ENCODE measurements at regions not wholly inside any gene's neighbourhood (a gene's known extent, or its start where the extent isn't known, plus 50 kb on each side); places are given as distances from the start of the nearest gene placed in this dataset.

GRCh38 chr15:95701410-95701809 lies 629.1 kb upstream of the NR2F2 start:
- DNase-seq (ENCODE audit: low read depth) = no peak

GRCh38 chr15:95709959-95710695 lies 620.4 kb upstream of the NR2F2 start:
- DNase-seq (ENCODE audit: low read depth) = no peak

DNA sequence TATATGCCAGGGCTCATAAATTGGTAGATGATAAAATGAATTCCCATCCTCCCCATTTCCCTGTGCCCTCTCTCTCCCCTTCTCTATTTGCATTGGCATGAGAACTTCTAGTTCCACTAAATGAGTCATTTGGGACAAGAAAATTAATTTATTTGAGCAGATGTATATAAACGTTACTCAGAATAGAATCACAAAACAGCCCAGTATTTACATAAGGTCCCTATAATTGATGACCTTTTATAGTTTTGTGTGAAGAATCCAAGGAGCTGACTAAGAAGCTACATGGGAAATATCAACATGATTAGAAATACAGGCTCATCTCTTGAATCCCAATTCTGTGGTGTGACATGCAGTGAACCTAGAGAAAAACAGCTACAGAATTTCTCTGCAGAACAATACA lies 617.7 kb upstream of the NR2F2 start:
- DNase-seq (ENCODE audit: low read depth) = no peak

- no peak for DNase-seq (ENCODE audit: low read depth)
These were observed 617.2 kb upstream of the NR2F2 start for GRCh38 chr15:95713324-95713723.

GRCh38 chr15:95715116-95715903 lies 615.2 kb upstream of the NR2F2 start:
- DNase-seq (ENCODE audit: low read depth) = no peak

DNA sequence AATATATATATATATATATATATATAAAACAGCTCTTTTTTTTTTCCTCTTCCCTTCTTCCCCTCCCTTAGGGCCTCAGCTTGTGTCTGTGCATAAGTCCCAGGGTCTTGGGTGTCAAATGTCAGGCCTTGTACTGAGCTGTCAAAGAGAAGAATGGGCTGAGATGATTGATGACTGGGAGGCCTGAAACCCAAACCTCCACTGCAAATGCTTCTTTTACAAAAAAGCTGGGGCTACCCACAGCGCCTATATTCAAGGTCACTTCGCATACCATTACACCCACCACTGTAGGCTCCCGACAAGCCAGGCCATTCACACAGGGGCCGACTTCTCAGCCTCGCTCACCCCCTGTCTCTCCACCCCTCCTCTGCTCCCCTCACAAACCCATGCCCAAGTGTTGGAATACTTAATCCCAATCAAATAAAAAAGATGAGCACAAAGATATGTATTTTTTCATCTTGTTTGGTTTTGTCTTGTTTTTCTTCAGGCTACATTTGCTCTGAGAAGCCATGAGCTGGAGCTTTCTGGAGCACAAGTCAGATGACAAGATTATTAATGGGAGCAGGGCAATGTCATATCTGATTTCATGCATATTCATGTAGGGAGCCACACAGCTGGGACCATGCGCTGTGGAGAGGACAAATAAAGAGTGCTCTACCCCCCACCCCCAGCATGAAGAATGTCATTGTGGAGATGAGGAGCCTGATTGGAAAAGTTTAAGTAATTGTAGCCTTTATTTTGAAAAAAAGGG lies 614.4 kb upstream of the NR2F2 start:
- DNase-seq (ENCODE audit: low read depth) = no peak

DNA sequence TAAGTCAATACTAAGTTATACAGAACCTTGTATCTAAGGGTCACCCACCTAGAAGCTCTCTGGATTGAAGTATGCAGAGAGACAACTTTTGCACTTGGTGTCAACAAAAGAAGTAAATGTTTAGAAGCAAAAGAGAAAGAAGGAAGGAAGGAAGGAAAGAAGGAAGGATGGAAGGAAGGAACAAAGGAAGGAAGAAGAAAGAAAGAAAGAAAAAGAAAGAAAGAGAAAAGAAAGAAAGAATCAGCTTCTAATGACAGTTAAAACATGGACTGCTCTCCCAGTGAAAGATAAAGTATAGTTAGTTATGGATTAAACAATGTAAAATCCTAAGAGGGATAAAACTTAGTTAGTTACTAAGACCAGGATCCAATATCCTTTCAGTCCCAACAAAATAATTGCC lies 613.8 kb upstream of the NR2F2 start:
- no peak for DNase-seq (ENCODE audit: low read depth)

DNA sequence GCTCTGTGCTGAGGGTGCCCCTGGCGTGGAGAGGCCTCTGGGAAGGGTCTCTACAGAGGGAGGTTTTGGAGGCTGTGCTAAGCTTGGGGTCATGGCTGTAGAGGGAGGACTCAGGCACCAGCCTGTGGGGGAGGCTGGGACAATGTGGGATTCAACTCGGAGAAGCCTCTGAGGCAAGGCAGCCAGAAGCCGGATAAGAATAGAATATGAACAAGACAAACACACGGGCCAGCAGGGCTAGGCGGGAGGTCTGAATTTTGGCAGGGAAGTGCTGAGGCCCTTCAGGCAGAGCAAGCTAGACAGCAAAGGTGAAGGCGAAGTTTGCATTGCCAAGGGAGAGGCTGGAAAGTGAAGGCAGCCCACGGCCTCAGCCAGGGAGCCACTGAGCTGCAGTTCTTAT lies 612.1 kb upstream of the NR2F2 start:
- no peak for DNase-seq (ENCODE audit: low read depth)

GRCh38 chr15:95724908-95725633 lies 605.4 kb upstream of the NR2F2 start:
- no peak for DNase-seq (ENCODE audit: low read depth)

GRCh38 chr15:95726891-95727290 lies 603.6 kb upstream of the NR2F2 start:
- DNase-seq (ENCODE audit: low read depth) = no peak

GRCh38 chr15:95733931-95734330 lies 596.6 kb upstream of the NR2F2 start:
- DNase-seq (ENCODE audit: low read depth) = no peak

DNA sequence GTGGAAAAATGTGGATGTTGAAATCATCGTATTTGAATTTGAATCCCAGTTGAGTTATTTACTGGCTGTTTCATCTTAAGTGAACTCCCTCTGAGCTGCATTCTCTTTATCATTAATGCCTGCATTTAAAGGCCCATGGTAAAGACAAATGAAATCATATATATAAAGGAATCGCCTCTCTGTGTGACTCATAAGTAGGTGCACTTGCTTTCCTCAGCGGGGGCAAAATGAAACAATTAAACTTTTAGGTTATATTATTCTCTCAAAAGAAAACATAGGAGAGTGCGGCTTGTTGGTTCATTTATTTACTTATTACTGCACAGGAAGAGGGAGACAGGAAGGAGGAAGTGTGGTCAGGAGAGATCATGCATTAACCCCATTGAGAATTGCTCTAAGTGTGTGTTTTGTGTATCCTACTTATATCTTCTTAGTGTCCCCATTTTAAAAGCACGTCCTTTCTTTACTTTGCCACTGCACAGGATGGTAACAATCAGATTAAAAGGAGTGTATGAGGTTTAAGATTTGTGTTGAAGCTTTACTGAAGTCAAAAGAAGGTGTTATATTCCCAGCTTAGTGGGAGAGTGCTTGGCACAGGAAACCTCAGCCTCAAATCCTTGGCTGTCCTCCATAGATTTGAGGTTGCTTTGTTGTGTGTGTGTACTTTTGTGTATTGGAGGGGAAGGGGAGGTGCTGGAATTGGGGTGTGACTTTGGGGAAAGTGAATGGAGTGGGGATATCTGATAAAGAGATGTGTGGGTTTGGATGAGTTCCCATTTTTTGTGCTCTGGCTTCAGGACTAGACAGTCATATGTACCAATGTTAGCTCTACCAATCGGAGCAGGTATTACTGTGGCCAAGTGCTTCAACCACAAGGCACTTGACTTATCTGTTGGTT lies 595.8 kb upstream of the NR2F2 start:
- no peak for DNase-seq (ENCODE audit: low read depth)

GRCh38 chr15:95737060-95737459 lies 593.4 kb upstream of the NR2F2 start:
- DNase-seq (ENCODE audit: low read depth) = no peak

DNA sequence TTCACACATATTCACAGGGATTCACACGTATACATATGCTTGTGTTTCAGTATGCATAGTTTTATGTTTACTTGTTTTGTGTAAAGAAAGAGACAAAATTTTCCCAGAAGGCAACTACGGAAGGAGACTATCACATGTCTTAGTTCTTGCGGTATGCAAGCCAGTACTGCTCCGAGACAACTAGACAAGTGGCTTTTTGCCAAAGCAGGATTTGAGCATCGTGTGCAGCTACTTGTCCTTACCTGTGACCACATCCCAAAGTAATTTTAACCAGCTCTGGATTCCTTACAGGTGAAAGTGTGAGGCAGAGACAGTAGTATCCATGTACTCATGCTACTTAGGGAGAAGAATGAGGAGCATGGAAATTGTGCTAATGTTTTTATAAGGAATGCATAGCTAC lies 591.4 kb upstream of the NR2F2 start:
- no peak for DNase-seq (ENCODE audit: low read depth)

DNA sequence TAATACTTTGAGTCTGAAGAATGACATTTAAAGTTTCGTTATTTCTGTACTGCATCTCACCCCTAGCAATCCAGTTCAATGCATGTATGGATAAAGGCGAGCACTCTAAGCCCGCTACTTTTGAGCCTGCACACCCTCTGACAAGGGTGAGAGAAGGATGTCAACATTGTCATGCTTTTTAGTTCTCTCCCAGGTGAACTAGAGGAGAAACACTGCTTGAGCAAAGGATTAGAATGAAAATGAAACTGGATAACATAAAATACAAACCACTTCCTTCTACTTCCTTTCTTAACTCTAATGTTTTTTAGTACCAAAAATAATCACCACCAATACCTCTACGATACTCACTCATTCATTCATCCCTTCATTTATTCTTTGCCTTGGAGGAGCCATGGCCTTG lies 588.7 kb upstream of the NR2F2 start:
- DNase-seq (ENCODE audit: low read depth) = no peak

- no peak for DNase-seq (ENCODE audit: low read depth)
These were observed 588.2 kb upstream of the NR2F2 start for GRCh38 chr15:95742256-95742655.

GRCh38 chr15:95742836-95743235 lies 587.7 kb upstream of the NR2F2 start:
- DNase-seq (ENCODE audit: low read depth) = no peak

- DNase-seq (ENCODE audit: low read depth) = no peak
These were observed 573.3 kb upstream of the NR2F2 start for GRCh38 chr15:95757171-95757570.

DNA sequence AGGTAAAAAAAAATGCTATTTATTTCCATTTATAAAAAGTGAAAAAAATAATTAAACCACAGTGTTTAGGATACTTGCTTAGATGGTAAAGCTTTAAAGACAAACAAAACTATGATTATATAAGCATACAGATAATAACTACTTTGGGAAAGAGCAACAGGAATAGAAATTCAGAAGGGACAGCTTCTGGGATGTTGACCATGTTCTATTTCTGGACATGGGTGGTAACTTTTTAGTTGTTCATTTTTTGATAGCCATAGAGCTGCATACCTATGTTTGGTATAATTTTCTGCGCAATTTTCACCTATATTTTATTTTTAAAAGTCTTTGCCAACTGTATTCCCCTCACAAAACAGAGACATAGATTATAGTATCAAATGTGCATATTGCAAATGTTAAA lies 572.0 kb upstream of the NR2F2 start:
- DNase-seq (ENCODE audit: low read depth) = no peak

GRCh38 chr15:95758851-95759250 lies 571.6 kb upstream of the NR2F2 start:
- DNase-seq (ENCODE audit: low read depth) = no peak

DNA sequence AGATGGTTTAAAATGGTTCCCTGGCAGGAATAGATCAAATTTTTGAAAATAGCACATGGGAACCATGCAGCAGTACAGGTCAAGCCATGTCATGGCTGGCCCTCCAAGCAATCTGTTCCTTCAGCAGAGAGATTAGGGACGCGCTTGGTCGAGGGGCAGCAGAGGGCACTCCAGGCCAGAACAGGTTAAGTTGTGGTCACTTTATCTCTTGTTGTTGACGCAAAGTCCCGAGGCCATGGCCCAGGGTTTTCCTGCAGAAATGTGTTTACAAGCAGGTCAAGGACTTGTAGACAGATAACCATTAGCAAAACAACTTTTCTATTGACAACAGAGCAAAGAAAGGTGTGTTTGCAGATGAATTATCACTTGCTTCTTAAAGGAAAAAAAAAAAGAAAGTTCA lies 570.0 kb upstream of the NR2F2 start:
- DNase-seq (ENCODE audit: low read depth) = no peak
